Kidney (tissue), 13 donors: ENCODE measurements at regions not wholly inside any gene's neighbourhood (a gene's known extent, or its start where the extent isn't known, plus 50 kb on each side); places are given as distances from the start of the nearest gene placed in this dataset.

Experiments
- DNase-seq, 5 donors: peaks; one replicate each; pipeline ENCODE4 v3.0.0-alpha.2; 2013 to 2020
- FAIRE-seq: peaks from 2 replicates; lab custom pipeline; 2012; peaks lifted over from hg19 to GRCh38; lab: Jason Lieb, UNC
- H3K27ac ChIP-seq, 2 donors: one replicate each; pipeline ENCODE4 v1.7.0; 2013; ENCODE audit warnings: low read depth in 2 of 2, low read length in 2 of 2, inconsistent platforms in 1 of 2
- H3K27me3 ChIP-seq: one replicate; pipeline ENCODE4 v1.7.1; 2013; ENCODE audit warnings: low read length, inconsistent platforms; ENCODE audit not compliant: control insufficient read depth, insufficient read depth
- H3K36me3 ChIP-seq, 3 donors: one replicate each; pipeline versions ENCODE4 v1.7.0 to v1.7.1; 2013; ENCODE audit warnings: low read length in 3 of 3, control low read depth in 1 of 3, inconsistent platforms in 1 of 3; ENCODE audit not compliant: insufficient read depth in 3 of 3, control insufficient read depth in 2 of 3
- H3K4me1 ChIP-seq, 3 donors: one replicate each; pipeline versions ENCODE4 v1.7.0 to v1.7.1; 2013; ENCODE audit warnings: low read length in 3 of 3, inconsistent platforms in 1 of 3, low read depth in 1 of 3; ENCODE audit not compliant: control insufficient read depth in 2 of 3, insufficient read depth in 2 of 3
- H3K4me3 ChIP-seq, 3 donors: one replicate each; pipeline versions ENCODE4 v1.7.0 to v1.8.1; 2013; ENCODE audit warnings: low read length in 3 of 3, control low read depth in 1 of 3, inconsistent platforms in 1 of 3
- H3K9ac ChIP-seq, 3 donors: one replicate each; pipeline versions ENCODE4 v1.7.0 to v1.7.1; 2013; ENCODE audit warnings: low read length in 3 of 3, control low read depth in 1 of 3, inconsistent platforms in 1 of 3
- H3K9me3 ChIP-seq, 3 donors: one replicate each; pipeline versions ENCODE4 v1.7.0 to v1.7.1; 2013; ENCODE audit warnings: low read length in 3 of 3, control low read depth in 1 of 3, inconsistent platforms in 1 of 3; ENCODE audit not compliant: control insufficient read depth in 2 of 3, insufficient read depth in 1 of 3
- intact Hi-C: fragments of 100-400 bp; cut with DNase I; formaldehyde crosslinking; loops from one replicate; pipeline ENCODE4 v1.11.1; 2022
- TF ChIP-seq, protein P1 (sequence below): IDR thresholded peaks from 3 replicates; pipeline ENCODE4 v1.5.1; 2012; ENCODE audit warnings: mild to moderate bottlenecking, moderate library complexity, borderline replicate concordance; ENCODE audit not compliant: insufficient read depth; ENCODE audit errors: extremely low read depth
- donor health status: control.
- donor health status: control.
- donor health status: control.
- donor health status: control.
- donor health status: control.
- donor health status: DM: yes; HTN: yes; CAD: no.
- donor health status: Normal renal cell carcinoma (clear cell type).

DNA sequence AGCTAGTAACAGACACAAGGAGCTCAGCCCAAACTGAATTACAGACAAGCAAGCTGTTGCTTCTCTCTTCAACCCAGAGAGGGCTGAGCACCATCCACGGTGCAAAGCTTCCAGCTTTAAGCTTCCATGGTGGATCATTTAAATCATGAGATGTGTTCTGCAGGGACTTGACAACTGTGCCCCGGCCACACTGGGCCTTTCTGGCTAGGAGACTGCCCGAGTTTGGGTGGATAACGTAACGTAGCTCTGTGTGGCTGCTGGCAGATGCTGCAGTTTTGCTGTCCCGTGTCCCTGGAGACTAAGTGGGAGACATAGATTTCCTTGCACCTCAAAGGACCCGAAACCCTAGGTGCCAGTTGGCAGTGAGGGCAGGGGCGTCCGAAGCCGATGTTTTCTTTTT, 234.0 kb downstream of the IRX2 start:
- no peak overlapping the region for H3K9ac ChIP-seq
- intact Hi-C loops, result no loop called here
- TF ChIP-seq, protein P1, sequence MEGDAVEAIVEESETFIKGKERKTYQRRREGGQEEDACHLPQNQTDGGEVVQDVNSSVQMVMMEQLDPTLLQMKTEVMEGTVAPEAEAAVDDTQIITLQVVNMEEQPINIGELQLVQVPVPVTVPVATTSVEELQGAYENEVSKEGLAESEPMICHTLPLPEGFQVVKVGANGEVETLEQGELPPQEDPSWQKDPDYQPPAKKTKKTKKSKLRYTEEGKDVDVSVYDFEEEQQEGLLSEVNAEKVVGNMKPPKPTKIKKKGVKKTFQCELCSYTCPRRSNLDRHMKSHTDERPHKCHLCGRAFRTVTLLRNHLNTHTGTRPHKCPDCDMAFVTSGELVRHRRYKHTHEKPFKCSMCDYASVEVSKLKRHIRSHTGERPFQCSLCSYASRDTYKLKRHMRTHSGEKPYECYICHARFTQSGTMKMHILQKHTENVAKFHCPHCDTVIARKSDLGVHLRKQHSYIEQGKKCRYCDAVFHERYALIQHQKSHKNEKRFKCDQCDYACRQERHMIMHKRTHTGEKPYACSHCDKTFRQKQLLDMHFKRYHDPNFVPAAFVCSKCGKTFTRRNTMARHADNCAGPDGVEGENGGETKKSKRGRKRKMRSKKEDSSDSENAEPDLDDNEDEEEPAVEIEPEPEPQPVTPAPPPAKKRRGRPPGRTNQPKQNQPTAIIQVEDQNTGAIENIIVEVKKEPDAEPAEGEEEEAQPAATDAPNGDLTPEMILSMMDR, result no peak
- no peak overlapping the region for H3K27ac ChIP-seq
- no peak overlapping the region for H3K4me3 ChIP-seq
- no peaks in the 10 kb centered on the region for H3K4me1 ChIP-seq
- no peaks in the 10 kb centered on the region for H3K9me3 ChIP-seq
- no peak for FAIRE-seq
- no peaks in the 10 kb centered on the region for H3K27me3 ChIP-seq
- no peaks in the 10 kb centered on the region for H3K36me3 ChIP-seq
- DNase-seq, result peak in 1 of 5 donors; percentile 39

DNA sequence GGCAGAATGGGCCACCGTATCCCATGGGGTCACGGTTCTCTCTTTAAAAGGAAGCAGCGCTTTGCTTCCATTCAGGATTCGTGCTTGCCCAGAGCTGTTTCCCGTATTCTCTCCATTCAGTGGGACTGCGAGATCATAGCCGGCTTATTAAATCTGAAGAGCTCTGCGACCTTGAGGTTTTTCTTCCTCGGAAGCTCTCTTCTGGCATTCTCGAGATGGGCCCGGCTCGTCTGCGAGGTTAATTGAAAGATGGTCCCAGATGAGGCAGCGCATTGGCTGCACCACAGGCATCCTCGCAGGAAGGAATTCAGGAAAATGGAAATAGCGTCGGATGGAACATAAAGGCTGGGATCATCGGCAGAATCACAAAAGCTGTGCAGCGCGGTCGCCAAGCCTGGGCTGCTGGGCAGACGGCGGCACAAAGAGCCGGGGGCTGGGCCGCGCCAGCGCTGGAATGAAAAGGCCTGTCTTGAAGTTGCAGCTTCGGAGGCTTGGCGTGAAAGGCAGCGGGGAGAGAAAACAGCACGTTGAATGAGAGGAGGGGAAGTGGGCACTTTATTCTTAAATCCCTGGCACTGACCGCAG, 236.2 kb downstream of the IRX2 start:
- Histone ChIP-seq H3K4me3 (no peak overlapping the region), H3K36me3 (no peaks in the 10 kb centered on the region), H3K9me3 (no peaks in the 10 kb centered on the region), H3K4me1 (no peaks in the 10 kb centered on the region), H3K9ac (no peak overlapping the region), H3K27me3 (no peaks in the 10 kb centered on the region), H3K27ac (no peak overlapping the region)
- DNase-seq (no peak), FAIRE-seq (no peak)
- intact Hi-C loops, result no loop called here
- TF ChIP-seq, protein P1, result no peak

DNA sequence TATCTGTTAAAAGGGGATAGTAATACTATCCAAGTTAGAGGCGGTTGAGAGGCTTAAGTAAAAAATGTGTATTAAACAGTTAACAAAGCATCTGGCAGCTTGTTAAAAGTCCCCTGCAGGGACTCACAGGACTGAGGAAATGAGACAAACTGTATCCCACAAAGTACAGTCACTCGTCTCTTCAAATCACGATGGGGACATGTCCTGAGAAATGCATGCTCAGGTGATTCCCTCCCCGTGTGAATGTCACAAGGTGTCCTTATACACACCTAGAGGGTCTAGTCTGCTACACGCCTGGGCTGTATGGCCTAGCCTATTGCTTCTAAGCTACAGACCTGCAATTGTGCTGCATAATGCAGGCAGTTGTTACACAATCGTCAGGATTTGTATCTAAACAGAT, 237.0 kb downstream of the IRX2 start:
- intact Hi-C loops, result no loop called here
- no peak for FAIRE-seq

More for the DNA sequence above, 237.0 kb downstream of the IRX2 start:
- Histone ChIP-seq H3K4me3 (no peak overlapping the region), H3K9ac (no peak overlapping the region), H3K27me3 (no peaks in the 10 kb centered on the region), H3K27ac (no peak overlapping the region), H3K4me1 (no peaks in the 10 kb centered on the region), H3K36me3 (no peaks in the 10 kb centered on the region), H3K9me3 (no peaks in the 10 kb centered on the region)
- TF ChIP-seq, protein P1, result no peak
- no peak for DNase-seq
